Osteoblast (primary cell): ENCODE measurements at regions not wholly inside any gene's neighbourhood (a gene's known extent, or its start where the extent isn't known, plus 50 kb on each side); places are given as distances from the start of the nearest gene placed in this dataset.

Experiments used
- DNase-seq: peaks from one replicate; pipeline ENCODE4 v3.0.0; 2011; ENCODE audit warnings: low spot score, mixed read lengths; ENCODE audit not compliant: insufficient read length; ENCODE audit errors: missing footprints
- H2AFZ ChIP-seq: 2 replicates; pipeline ENCODE4 v1.6.0; 2011; ENCODE audit warnings: mild to moderate bottlenecking, low read length
- H3K27ac ChIP-seq: 2 replicates; pipeline ENCODE4 v1.5.1; 2011; ENCODE audit warnings: mild to moderate bottlenecking, low read depth, low read length, moderate library complexity
- H3K27me3 ChIP-seq: 2 replicates; pipeline ENCODE4 v1.6.0; 2012; ENCODE audit warnings: mild to moderate bottlenecking, control low read depth, inconsistent platforms, low read length, moderate library complexity; ENCODE audit not compliant: insufficient read depth
- H3K36me3 ChIP-seq: 2 replicates; pipeline ENCODE4 v1.5.1; 2011; ENCODE audit warnings: mild to moderate bottlenecking, low read length, control low read depth, moderate library complexity; ENCODE audit not compliant: insufficient read depth
- H3K4me1 ChIP-seq: 2 replicates; pipeline ENCODE4 v1.5.1; 2011; ENCODE audit warnings: mild to moderate bottlenecking, low read length, control low read depth, moderate library complexity; ENCODE audit not compliant: insufficient read depth
- H3K4me2 ChIP-seq: 2 replicates; pipeline ENCODE4 v1.6.0; 2011; ENCODE audit warnings: mild to moderate bottlenecking, low read length; ENCODE audit not compliant: insufficient read depth
- H3K4me3 ChIP-seq: fragments of 200-600 bp; sonication (generic); 3 replicates; pipeline ENCODE4 v1.5.1; 2012; ENCODE audit warnings: mild to moderate bottlenecking, low read length, inconsistent platforms; ENCODE audit not compliant: insufficient read depth
- H3K79me2 ChIP-seq: 2 replicates; pipeline ENCODE4 v1.6.0; 2012; ENCODE audit warnings: mild to moderate bottlenecking, low read length, control low read depth, inconsistent platforms; ENCODE audit not compliant: insufficient read depth
- H3K9me3 ChIP-seq: 2 replicates; pipeline ENCODE4 v1.5.1; 2011; ENCODE audit warnings: low read depth, low read length, control low read depth
- H4K20me1 ChIP-seq: 2 replicates; pipeline ENCODE4 v1.6.0; 2012; ENCODE audit warnings: mild to moderate bottlenecking, low read length, control low read depth; ENCODE audit not compliant: insufficient read depth
- CTCF ChIP-seq: IDR thresholded peaks from 2 replicates; pipeline ENCODE4 v1.5.1; 2011; ENCODE audit warnings: mild to moderate bottlenecking, low read depth, low read length, moderate library complexity; ENCODE audit errors: extremely low read depth

- no peaks in the 10 kb centered on the region for H3K4me1 ChIP-seq
- no peak overlapping the region for H2AFZ ChIP-seq
- no peaks in the 10 kb centered on the region for H4K20me1 ChIP-seq
- H3K79me2 ChIP-seq = no peaks in the 10 kb centered on the region
- DNase-seq = no peak
- no peak overlapping the region for H3K4me3 ChIP-seq
- H3K4me2 ChIP-seq = no peak overlapping the region
- no peaks in the 10 kb centered on the region for H3K9me3 ChIP-seq
- TF ChIP-seq CTCF = no peak
- no peaks in the 10 kb centered on the region for H3K27me3 ChIP-seq
- no peaks in the 10 kb centered on the region for H3K36me3 ChIP-seq
- H3K27ac ChIP-seq = no peak overlapping the region
Observed at GRCh38 chr1:208534599-208534897, 290.4 kb upstream of the PLXNA2 start.

GRCh38 chr1:208534979-208535378 is 290.8 kb upstream of the PLXNA2 start:
- TF ChIP-seq CTCF = no peak
- Histone ChIP-seq H3K36me3 (no peaks in the 10 kb centered on the region), H3K4me1 (no peaks in the 10 kb centered on the region)

GRCh38 chr1:208535511-208535910 is 291.3 kb upstream of the PLXNA2 start:
- no peak for DNase-seq
- no peak overlapping the region for H3K27ac ChIP-seq
- H2AFZ ChIP-seq = no peak overlapping the region
- no peaks in the 10 kb centered on the region for H4K20me1 ChIP-seq
- H3K79me2 ChIP-seq = no peaks in the 10 kb centered on the region
- no peaks in the 10 kb centered on the region for H3K36me3 ChIP-seq
- no peaks in the 10 kb centered on the region for H3K27me3 ChIP-seq
- no peak overlapping the region for H3K4me2 ChIP-seq
- no peak overlapping the region for H3K4me3 ChIP-seq
- no peaks in the 10 kb centered on the region for H3K9me3 ChIP-seq
- no peaks in the 10 kb centered on the region for H3K4me1 ChIP-seq
- no peak for TF ChIP-seq CTCF

More at GRCh38 chr1:208534979-208535378, 290.8 kb upstream of the PLXNA2 start:
- Histone ChIP-seq H4K20me1 (no peaks in the 10 kb centered on the region), H3K27ac (no peak overlapping the region), H3K27me3 (no peaks in the 10 kb centered on the region), H2AFZ (no peak overlapping the region), H3K4me2 (no peak overlapping the region), H3K9me3 (no peaks in the 10 kb centered on the region), H3K79me2 (no peaks in the 10 kb centered on the region), H3K4me3 (no peak overlapping the region)
- no peak for DNase-seq

GRCh38 chr1:208536212-208536611 is 292.0 kb upstream of the PLXNA2 start:
- Histone ChIP-seq H3K36me3 (no peaks in the 10 kb centered on the region), H3K4me2 (no peak overlapping the region), H3K4me3 (no peak overlapping the region), H3K4me1 (no peaks in the 10 kb centered on the region), H4K20me1 (no peaks in the 10 kb centered on the region), H3K79me2 (no peaks in the 10 kb centered on the region), H3K9me3 (no peaks in the 10 kb centered on the region), H3K27me3 (no peaks in the 10 kb centered on the region), H2AFZ (no peak overlapping the region), H3K27ac (no peak overlapping the region)
- no peak for DNase-seq
- no peak for TF ChIP-seq CTCF
